ENCODE measurements at regions not wholly inside any gene's neighbourhood (a gene's known extent, or its start where the extent isn't known, plus 50 kb on each side); places are given as distances from the start of the nearest gene placed in this dataset.

DNA sequence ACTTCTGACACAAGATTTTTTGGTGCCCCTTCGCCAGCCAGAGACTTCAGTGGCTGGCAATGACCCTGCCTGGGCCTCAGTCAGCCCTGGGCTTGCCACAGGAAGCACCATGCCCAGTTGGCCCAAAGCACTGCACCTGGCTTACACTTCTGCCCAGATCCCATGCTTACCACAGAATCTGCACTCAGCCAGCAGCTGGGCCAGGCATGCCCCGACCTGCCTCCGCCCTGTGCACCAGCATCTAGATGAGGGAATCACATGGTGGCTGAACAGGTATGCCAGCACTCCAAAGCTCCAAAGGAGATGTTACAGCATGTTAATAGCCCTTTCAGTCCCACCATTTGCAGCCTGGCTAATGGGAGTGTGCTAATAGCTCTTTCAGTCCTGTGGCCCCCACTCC, 690.9 kb downstream of the SLITRK6 start:
- ChIA-PET CTCF (no interaction called here), POLR2A (ENCODE audit: unreplicated experiment) (no interaction called here)
- BruUV-seq (replicated peaks) = no TSS peak
- H3K4me2 ChIP-seq = no peak overlapping the region
- no peaks in the 10 kb centered on the region for H4K20me1 ChIP-seq (ENCODE audit: insufficient read depth)
- TF ChIP-seq, protein P1, sequence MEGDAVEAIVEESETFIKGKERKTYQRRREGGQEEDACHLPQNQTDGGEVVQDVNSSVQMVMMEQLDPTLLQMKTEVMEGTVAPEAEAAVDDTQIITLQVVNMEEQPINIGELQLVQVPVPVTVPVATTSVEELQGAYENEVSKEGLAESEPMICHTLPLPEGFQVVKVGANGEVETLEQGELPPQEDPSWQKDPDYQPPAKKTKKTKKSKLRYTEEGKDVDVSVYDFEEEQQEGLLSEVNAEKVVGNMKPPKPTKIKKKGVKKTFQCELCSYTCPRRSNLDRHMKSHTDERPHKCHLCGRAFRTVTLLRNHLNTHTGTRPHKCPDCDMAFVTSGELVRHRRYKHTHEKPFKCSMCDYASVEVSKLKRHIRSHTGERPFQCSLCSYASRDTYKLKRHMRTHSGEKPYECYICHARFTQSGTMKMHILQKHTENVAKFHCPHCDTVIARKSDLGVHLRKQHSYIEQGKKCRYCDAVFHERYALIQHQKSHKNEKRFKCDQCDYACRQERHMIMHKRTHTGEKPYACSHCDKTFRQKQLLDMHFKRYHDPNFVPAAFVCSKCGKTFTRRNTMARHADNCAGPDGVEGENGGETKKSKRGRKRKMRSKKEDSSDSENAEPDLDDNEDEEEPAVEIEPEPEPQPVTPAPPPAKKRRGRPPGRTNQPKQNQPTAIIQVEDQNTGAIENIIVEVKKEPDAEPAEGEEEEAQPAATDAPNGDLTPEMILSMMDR (conservative IDR thresholded peaks at IDR 0.05) = no peak
- TF ChIP-seq EZH2 (IDR thresholded peaks at IDR 0.05; ENCODE audit: low read depth) = no peak
- no peak overlapping the region for H2AFZ ChIP-seq
- H3K9me2 ChIP-seq (ENCODE audit: insufficient read depth) = no peaks in the 10 kb centered on the region
- no peaks in the 10 kb centered on the region for H3K27me3 ChIP-seq (ENCODE audit: insufficient read depth, low read depth)
- H3K79me2 ChIP-seq (ENCODE audit: low read depth) = no peaks in the 10 kb centered on the region
- no peaks in the 10 kb centered on the region for H3K36me3 ChIP-seq (ENCODE audit: low read depth)
- H3K27ac ChIP-seq = no peak overlapping the region
- no peak for DNase-seq
- no peaks in the 10 kb centered on the region for H3K9me3 ChIP-seq (ENCODE audit: insufficient read depth, low read depth)
- intact Hi-C loops (cut with micrococcal nuclease; ENCODE audit: unreplicated experiment) = no loop called here
- no peaks in the 10 kb centered on the region for H3K4me1 ChIP-seq (replicated peaks; ENCODE audit: insufficient read depth)
- H3K4me3 ChIP-seq = no peak overlapping the region
- H3F3A ChIP-seq (ENCODE audit: insufficient read depth, low read depth) = no peaks in the 10 kb centered on the region

DNA sequence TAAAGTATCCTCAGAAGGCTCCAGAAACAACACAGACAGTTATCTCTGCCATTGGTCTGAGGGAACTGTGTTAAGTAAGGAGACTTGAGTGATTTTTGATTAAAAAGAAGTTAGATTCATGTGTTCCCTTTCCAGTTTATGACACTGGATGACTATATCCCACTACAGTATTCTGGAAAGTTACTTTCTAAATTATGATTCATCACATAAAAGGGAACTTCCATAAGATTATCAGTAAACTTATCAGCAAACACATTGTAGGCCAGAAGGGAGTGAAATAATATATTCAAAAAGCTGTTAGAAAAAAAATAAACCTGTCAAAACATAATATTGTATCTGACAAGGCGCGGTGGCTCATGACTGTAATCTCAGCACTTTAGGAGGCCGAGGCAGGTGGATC, 700.0 kb downstream of the SLITRK6 start:
- Histone ChIP-seq H3K4me3 (no peak overlapping the region), H4K20me1 (ENCODE audit: insufficient read depth) (no peaks in the 10 kb centered on the region), H2AFZ (no peak overlapping the region), H3K4me2 (no peak overlapping the region), H3K9me2 (ENCODE audit: insufficient read depth) (no peaks in the 10 kb centered on the region; the same call in 1 of the 2 replicates), H3F3A (ENCODE audit: insufficient read depth, low read depth) (no peaks in the 10 kb centered on the region), H3K79me2 (ENCODE audit: low read depth) (no peaks in the 10 kb centered on the region), H3K9me3 (ENCODE audit: insufficient read depth, low read depth) (no peaks in the 10 kb centered on the region), H3K4me1 (replicated peaks; ENCODE audit: insufficient read depth) (no peaks in the 10 kb centered on the region), H3K36me3 (ENCODE audit: low read depth) (no peaks in the 10 kb centered on the region), H3K27ac (no peak overlapping the region), H3K27me3 (ENCODE audit: insufficient read depth, low read depth) (no peaks in the 10 kb centered on the region)
- BruUV-seq (replicated peaks) = no TSS peak
- TF ChIP-seq EZH2 (IDR thresholded peaks at IDR 0.05; ENCODE audit: low read depth) = no peak
- TF ChIP-seq, protein P1 (conservative IDR thresholded peaks at IDR 0.05) = no peak
- intact Hi-C loops (cut with micrococcal nuclease; ENCODE audit: unreplicated experiment) = no loop called here
- CTCF ChIA-PET = no interaction called here
- DNase-seq = no peak
- POLR2A ChIA-PET (ENCODE audit: unreplicated experiment) = no interaction called here

- no peak for DNase-seq
- H3K36me3 ChIP-seq (ENCODE audit: low read depth) = no peaks in the 10 kb centered on the region
- intact Hi-C loops (cut with micrococcal nuclease; ENCODE audit: unreplicated experiment) = no loop called here
- no peak overlapping the region for H3K4me2 ChIP-seq
- no peak overlapping the region for H3K27ac ChIP-seq
- H3F3A ChIP-seq (ENCODE audit: insufficient read depth, low read depth) = no peaks in the 10 kb centered on the region
- no TSS peak for BruUV-seq (replicated peaks)
- ChIA-PET CTCF (no interaction called here), POLR2A (ENCODE audit: unreplicated experiment) (no interaction called here)
- TF ChIP-seq EZH2 (IDR thresholded peaks at IDR 0.05; ENCODE audit: low read depth) = no peak
- TF ChIP-seq, protein P1 (conservative IDR thresholded peaks at IDR 0.05) = no peak
- no peaks in the 10 kb centered on the region for H4K20me1 ChIP-seq (ENCODE audit: insufficient read depth)
- no peaks in the 10 kb centered on the region; the same call in 1 of the 2 replicates for H3K9me2 ChIP-seq (ENCODE audit: insufficient read depth)
- H3K9me3 ChIP-seq (ENCODE audit: insufficient read depth, low read depth) = no peaks in the 10 kb centered on the region
- no peaks in the 10 kb centered on the region for H3K4me1 ChIP-seq (replicated peaks; ENCODE audit: insufficient read depth)
- H3K27me3 ChIP-seq (ENCODE audit: insufficient read depth, low read depth) = no peaks in the 10 kb centered on the region
- no peak overlapping the region for H3K4me3 ChIP-seq
- no peaks in the 10 kb centered on the region for H3K79me2 ChIP-seq (ENCODE audit: low read depth)
- H2AFZ ChIP-seq = no peak overlapping the region
Measured at GRCh38 chr13:85095418-85096272, 703.6 kb downstream of the SLITRK6 start.

Measured in PC-9 (cell line).